ENCODE measurements at regions not wholly inside any gene's neighbourhood (a gene's known extent, or its start where the extent isn't known, plus 50 kb on each side); places are given as distances from the start of the nearest gene placed in this dataset.
A peak's percentile ranks its signal among the peaks of the same experiment; 100 is the strongest.
"Not testable (repeated sequence)": the region's sequence is repeated elsewhere in the genome, so short reads cannot be mapped to it uniquely, and the experiment has no call there.

GRCh38 chr10:22875581-22875980 is 52.3 kb upstream of the ARMC3 start:
- DNase-seq (ENCODE audit: low read depth in 2 of 2) = no peak

- DNase-seq (ENCODE audit: low read depth in 2 of 2) = no peak
These were observed 53.5 kb upstream of the ARMC3 start for GRCh38 chr10:22874189-22874854.

- no peak for DNase-seq (ENCODE audit: low read depth in 2 of 2)
These were observed 71.3 kb upstream of the ARMC3 start for GRCh38 chr10:22856444-22857074.

- no peak for DNase-seq (ENCODE audit: low read depth in 2 of 2)
These were observed 72.9 kb upstream of the ARMC3 start for GRCh38 chr10:22854935-22855421.

- no peak for DNase-seq (ENCODE audit: low read depth in 2 of 2)
These were observed 73.9 kb upstream of the ARMC3 start for GRCh38 chr10:22853906-22854447.

- no peak for DNase-seq (ENCODE audit: low read depth in 2 of 2)
These were observed 75.0 kb upstream of the ARMC3 start for GRCh38 chr10:22852712-22853353.

GRCh38 chr10:22851865-22852239 is 76.0 kb upstream of the ARMC3 start:
- no peak for DNase-seq (ENCODE audit: low read depth in 2 of 2)

- no peak for DNase-seq (ENCODE audit: low read depth in 2 of 2)
These were observed 77.3 kb upstream of the ARMC3 start for GRCh38 chr10:22850541-22850940.

GRCh38 chr10:22849077-22849805 is 78.6 kb upstream of the ARMC3 start:
- DNase-seq (ENCODE audit: low read depth in 2 of 2) = peak; percentile 74 to 76

- no peak for DNase-seq (ENCODE audit: low read depth in 2 of 2)
These were observed 79.3 kb upstream of the ARMC3 start for GRCh38 chr10:22848509-22848908.

GRCh38 chr10:22846294-22846693 is 81.6 kb upstream of the ARMC3 start:
- no peak for DNase-seq (ENCODE audit: low read depth in 2 of 2)

- no peak for DNase-seq (ENCODE audit: low read depth in 2 of 2)
These were observed 88.2 kb upstream of the ARMC3 start for GRCh38 chr10:22839639-22840038.

- peak; percentile 20 to 59 for DNase-seq (ENCODE audit: low read depth in 2 of 2)
These were observed 90.1 kb upstream of the ARMC3 start for GRCh38 chr10:22837771-22838170.

- DNase-seq (ENCODE audit: low read depth in 2 of 2) = peak in 1 of 2 donors; percentile 46
These were observed 90.5 kb upstream of the ARMC3 start for GRCh38 chr10:22837351-22837750.

- DNase-seq (ENCODE audit: low read depth in 2 of 2) = no peak
These were observed 93.4 kb upstream of the ARMC3 start for GRCh38 chr10:22834471-22834870.

- DNase-seq (ENCODE audit: low read depth in 2 of 2) = no peak
These were observed 94.1 kb upstream of the ARMC3 start for GRCh38 chr10:22833781-22834180.

GRCh38 chr10:22833353-22833752 is 94.5 kb upstream of the ARMC3 start:
- no peak for DNase-seq (ENCODE audit: low read depth in 2 of 2)

- no peak for DNase-seq (ENCODE audit: low read depth in 2 of 2)
These were observed 95.0 kb upstream of the ARMC3 start for GRCh38 chr10:22832851-22833250.

GRCh38 chr10:22832066-22832602 is 95.7 kb upstream of the ARMC3 start:
- no peak for DNase-seq (ENCODE audit: low read depth in 2 of 2)

- DNase-seq (ENCODE audit: low read depth in 2 of 2) = no peak
These were observed 96.3 kb upstream of the ARMC3 start for GRCh38 chr10:22831586-22831985.

GRCh38 chr10:22828712-22829111 is 99.1 kb upstream of the ARMC3 start:
- not testable (repeated sequence) for DNase-seq (ENCODE audit: low read depth in 2 of 2)

GRCh38 chr10:22825841-22826240 is 102.0 kb upstream of the ARMC3 start:
- no peak for DNase-seq (ENCODE audit: low read depth in 2 of 2)
